OCI-LY7 (cell line): ENCODE measurements at regions not wholly inside any gene's neighbourhood (a gene's known extent, or its start where the extent isn't known, plus 50 kb on each side); places are given as distances from the start of the nearest gene placed in this dataset.

Experiments used
- BruUV-seq: library from RNA; stranded (reverse); fragments of 400-500 nt; replicated peaks from 2 replicates; lab custom pipeline; 2021; lab: Mats Ljungman, UMichigan
- CTCF ChIA-PET: fragments of 300-600 bp; sonication (Branson Sonifier 250); formaldehyde crosslinking; loops from one replicate; lab custom pipeline; 2022; ENCODE audit warnings: antibody characterized with exemption; ENCODE audit not compliant: unreplicated experiment; lab: Charles Lee
- POLR2A ChIA-PET: fragments of 300-600 bp; sonication (Branson Sonifier 250); formaldehyde crosslinking; loops from one replicate; lab custom pipeline; 2022; ENCODE audit warnings: antibody characterized with exemption; lab: Charles Lee
- DNase-seq: peaks from one replicate; pipeline ENCODE4 v3.0.0-alpha.2; 2015; ENCODE audit warnings: low spot score
- H2AFZ ChIP-seq: fragments of 200-600 bp; sonication (generic), shearing (Covaris generic); 2 replicates; pipeline ENCODE4 v1.6.1; 2014; ENCODE audit warnings: mild to moderate bottlenecking, antibody characterized with exemption, low read length, moderate library complexity
- H3K27ac ChIP-seq: fragments of 200-600 bp; sonication (generic); 2 replicates; pipeline ENCODE4 v1.5.1; 2014; ENCODE audit warnings: mixed run types, low read depth, mild to moderate bottlenecking, moderate library complexity, low read length, inconsistent platforms; ENCODE audit not compliant: poor library complexity, severe bottlenecking
- H3K36me3 ChIP-seq: fragments of 200-600 bp; sonication (generic); 2 replicates; pipeline ENCODE4 v1.6.1; 2014; ENCODE audit warnings: mild to moderate bottlenecking, antibody characterized with exemption, low read length, moderate library complexity, mixed read lengths; ENCODE audit not compliant: insufficient read depth
- H3K4me1 ChIP-seq: fragments of 200-600 bp; sonication (generic); 2 replicates; pipeline ENCODE4 v1.5.1; 2014; ENCODE audit warnings: mild to moderate bottlenecking, low read length; ENCODE audit not compliant: insufficient read depth, poor library complexity, severe bottlenecking
- H3K4me2 ChIP-seq: fragments of 200-600 bp; sonication (generic); 2 replicates; pipeline ENCODE4 v1.6.1; 2014; ENCODE audit warnings: mild to moderate bottlenecking, low read length
- H3K4me3 ChIP-seq: fragments of 200-600 bp; sonication (generic); 2 replicates; pipeline ENCODE4 v1.5.1; 2014; ENCODE audit warnings: mild to moderate bottlenecking, low read depth, low read length; ENCODE audit not compliant: poor library complexity, severe bottlenecking
- H3K79me2 ChIP-seq: fragments of 200-600 bp; sonication (generic); 2 replicates; pipeline ENCODE4 v1.6.1; 2016; ENCODE audit warnings: low read depth, mild to moderate bottlenecking, low read length, moderate library complexity, mixed read lengths; ENCODE audit not compliant: insufficient read depth
- H3K9me2 ChIP-seq: fragments of 200-600 bp; sonication (generic); 2 replicates; pipeline ENCODE4 v1.6.1; 2016; ENCODE audit warnings: mild to moderate bottlenecking, low read length, mixed read lengths; ENCODE audit not compliant: insufficient read depth
- H3K9me3 ChIP-seq: fragments of 200-600 bp; sonication (generic); 2 replicates; pipeline ENCODE4 v1.6.1; 2014; ENCODE audit warnings: mild to moderate bottlenecking, mixed run types, low read length, mixed read lengths
- H4K20me1 ChIP-seq: fragments of 200-600 bp; sonication (generic); 2 replicates; pipeline ENCODE4 v1.6.1; 2014; ENCODE audit warnings: mild to moderate bottlenecking, antibody characterized with exemption, low read length, moderate library complexity, mixed read lengths; ENCODE audit not compliant: insufficient read depth
- CTCF ChIP-seq: fragments of 200-600 bp; sonication (generic); conservative IDR thresholded peaks from 2 replicates; pipeline ENCODE4 v1.5.1; 2014; ENCODE audit warnings: mild to moderate bottlenecking, antibody characterized with exemption, low read length, moderate library complexity, mixed read lengths
- EZH2phosphoT487 ChIP-seq: fragments of 200-600 bp; sonication (generic); IDR thresholded peaks from 2 replicates; pipeline ENCODE4 v1.6.1; 2018; ENCODE audit warnings: low read depth, borderline replicate concordance, mild to moderate bottlenecking, mixed run types, antibody characterized with exemption, low read length, moderate library complexity, mixed read lengths
- intact Hi-C: fragments of 100-400 bp; cut with micrococcal nuclease; formaldehyde crosslinking; loops from one replicate; pipeline ENCODE4 v1.10.0; 2022; ENCODE audit not compliant: unreplicated experiment

GRCh38 chr1:219703368-219703639 lies 90.4 kb upstream of the ZC3H11B start:
- H3K9me3 ChIP-seq = no peaks in the 10 kb centered on the region
- TF ChIP-seq CTCF = no peak
- no peak for TF ChIP-seq EZH2phosphoT487
- no peak overlapping the region for H3K4me3 ChIP-seq
- no peak for DNase-seq
- ChIA-PET CTCF (no interaction called here), POLR2A (no interaction called here)
- no peaks in the 10 kb centered on the region for H4K20me1 ChIP-seq
- H3K4me2 ChIP-seq = no peak overlapping the region
- H3K79me2 ChIP-seq = no peaks in the 10 kb centered on the region
- H3K9me2 ChIP-seq = no peaks in the 10 kb centered on the region
- H3K27ac ChIP-seq = no peak overlapping the region
- no TSS peak for BruUV-seq
- no peaks in the 10 kb centered on the region for H3K4me1 ChIP-seq
- no peaks in the 10 kb centered on the region for H3K36me3 ChIP-seq
- intact Hi-C loops = no loop called here
- no peak overlapping the region for H2AFZ ChIP-seq

- no peaks in the 10 kb centered on the region for H4K20me1 ChIP-seq
- no peak overlapping the region for H3K4me2 ChIP-seq
- intact Hi-C loops = no loop called here
- no peaks in the 10 kb centered on the region for H3K36me3 ChIP-seq
- no peaks in the 10 kb centered on the region for H3K4me1 ChIP-seq
- TF ChIP-seq EZH2phosphoT487 (no peak), CTCF (no peak)
- no TSS peak for BruUV-seq
- no peak overlapping the region for H2AFZ ChIP-seq
- no peaks in the 10 kb centered on the region for H3K9me3 ChIP-seq
- POLR2A ChIA-PET = no interaction called here
- no peak for DNase-seq
- H3K27ac ChIP-seq = no peak overlapping the region
- H3K79me2 ChIP-seq = no peaks in the 10 kb centered on the region
- CTCF ChIA-PET = no interaction called here
- no peaks in the 10 kb centered on the region for H3K9me2 ChIP-seq
- no peak overlapping the region for H3K4me3 ChIP-seq
Observed at GRCh38 chr1:219701476-219701875, 88.6 kb upstream of the ZC3H11B start.

GRCh38 chr1:219699870-219700269 lies 87.0 kb upstream of the ZC3H11B start:
- ChIA-PET CTCF (no interaction called here), POLR2A (no interaction called here)
- Histone ChIP-seq H3K9me3 (no peaks in the 10 kb centered on the region), H3K9me2 (no peaks in the 10 kb centered on the region), H4K20me1 (no peaks in the 10 kb centered on the region), H2AFZ (no peak overlapping the region), H3K4me1 (no peaks in the 10 kb centered on the region), H3K4me2 (no peak overlapping the region), H3K79me2 (no peaks in the 10 kb centered on the region), H3K4me3 (no peak overlapping the region), H3K36me3 (no peaks in the 10 kb centered on the region), H3K27ac (no peak overlapping the region)
- intact Hi-C loops = no loop called here
- DNase-seq = no peak
- no TSS peak for BruUV-seq
- TF ChIP-seq CTCF = no peak
